A673 (cell line): ENCODE measurements at regions not wholly inside any gene's neighbourhood (a gene's known extent, or its start where the extent isn't known, plus 50 kb on each side); places are given as distances from the start of the nearest gene placed in this dataset.

Experiments
- CTCF ChIP-seq: fragments of 300-800, 200-600 bp; sonication (generic); conservative IDR thresholded peaks from 2 replicates; pipeline ENCODE4 v1.5.1; 2017; ENCODE audit warnings: low read depth, mild to moderate bottlenecking, antibody characterized with exemption, low read length, moderate library complexity, mixed read lengths
- EZH2 ChIP-seq: fragments of 200-600 bp; sonication (generic); IDR thresholded peaks from 2 replicates; pipeline ENCODE4 v1.6.1; 2017; ENCODE audit warnings: borderline replicate concordance, low read depth, mild to moderate bottlenecking, mixed read lengths, antibody characterized with exemption, low read length; ENCODE audit not compliant: poor library complexity, severe bottlenecking

- TF ChIP-seq CTCF: no peak
- no peak for TF ChIP-seq EZH2
These were observed 968.8 kb downstream of the BRD1 start for GRCh38 chr22:48858856-48859255.
